ENCODE measurements at regions not wholly inside any gene's neighbourhood (a gene's known extent, or its start where the extent isn't known, plus 50 kb on each side); places are given as distances from the start of the nearest gene placed in this dataset.

GRCh38 chr12:66960704-66961690 lies 282.1 kb upstream of the GRIP1 start:
- no peak overlapping the region for H3K4me3 ChIP-seq (ENCODE audit: low read depth, low read length)
- no peak overlapping the region for H3K27ac ChIP-seq (ENCODE audit: low read depth, low read length)
- peaks cover 3% of the 10 kb centered on the region; the same call in 1 of the 2 replicates for H3K27me3 ChIP-seq (ENCODE audit: insufficient read depth, low read length)
- no peaks in the 10 kb centered on the region for H3K36me3 ChIP-seq (ENCODE audit: insufficient read depth, low read length)
- no peak overlapping the region for H2AFZ ChIP-seq (ENCODE audit: low read length, unreplicated experiment)
- H3K4me1 ChIP-seq (ENCODE audit: control insufficient read depth, insufficient read depth, low read length, unreplicated experiment), result no peaks in the 10 kb centered on the region
- H3K79me2 ChIP-seq (ENCODE audit: control insufficient read depth, insufficient read depth, low read length, unreplicated experiment), result no peaks in the 10 kb centered on the region

- no peak overlapping the region for H3K27ac ChIP-seq (ENCODE audit: low read depth, low read length)
- no peaks in the 10 kb centered on the region for H3K79me2 ChIP-seq (ENCODE audit: control insufficient read depth, insufficient read depth, low read length, unreplicated experiment)
- no peak overlapping the region for H3K4me3 ChIP-seq (ENCODE audit: low read depth, low read length)
- no peaks in the 10 kb centered on the region for H3K4me1 ChIP-seq (ENCODE audit: control insufficient read depth, insufficient read depth, low read length, unreplicated experiment)
- no peaks in the 10 kb centered on the region for H3K36me3 ChIP-seq (ENCODE audit: insufficient read depth, low read length)
- H2AFZ ChIP-seq (ENCODE audit: low read length, unreplicated experiment), result no peak overlapping the region
- peaks cover 3% of the 10 kb centered on the region; the same call in 1 of the 2 replicates for H3K27me3 ChIP-seq (ENCODE audit: insufficient read depth, low read length)
These were observed 283.4 kb upstream of the GRIP1 start for GRCh38 chr12:66962290-66962689.

GRCh38 chr12:66963901-66964300 lies 285.0 kb upstream of the GRIP1 start:
- H3K27me3 ChIP-seq (ENCODE audit: insufficient read depth, low read length), result peaks cover 3% of the 10 kb centered on the region; the same call in 1 of the 2 replicates
- no peaks in the 10 kb centered on the region for H3K79me2 ChIP-seq (ENCODE audit: control insufficient read depth, insufficient read depth, low read length, unreplicated experiment)
- H2AFZ ChIP-seq (ENCODE audit: low read length, unreplicated experiment), result no peak overlapping the region
- no peaks in the 10 kb centered on the region for H3K36me3 ChIP-seq (ENCODE audit: insufficient read depth, low read length)
- no peaks in the 10 kb centered on the region for H3K4me1 ChIP-seq (ENCODE audit: control insufficient read depth, insufficient read depth, low read length, unreplicated experiment)
- H3K27ac ChIP-seq (ENCODE audit: low read depth, low read length), result no peak overlapping the region
- H3K4me3 ChIP-seq (ENCODE audit: low read depth, low read length), result no peak overlapping the region

GRCh38 chr12:66964629-66965028 lies 285.8 kb upstream of the GRIP1 start:
- no peaks in the 10 kb centered on the region for H3K4me1 ChIP-seq (ENCODE audit: control insufficient read depth, insufficient read depth, low read length, unreplicated experiment)
- no peak overlapping the region for H3K27ac ChIP-seq (ENCODE audit: low read depth, low read length)
- H3K27me3 ChIP-seq (ENCODE audit: insufficient read depth, low read length), result peaks cover 3% of the 10 kb centered on the region; the same call in 1 of the 2 replicates
- H2AFZ ChIP-seq (ENCODE audit: low read length, unreplicated experiment), result no peak overlapping the region
- H3K4me3 ChIP-seq (ENCODE audit: low read depth, low read length), result no peak overlapping the region
- H3K79me2 ChIP-seq (ENCODE audit: control insufficient read depth, insufficient read depth, low read length, unreplicated experiment), result no peaks in the 10 kb centered on the region
- H3K36me3 ChIP-seq (ENCODE audit: insufficient read depth, low read length), result no peaks in the 10 kb centered on the region

- Histone ChIP-seq H3K4me3 (ENCODE audit: low read depth, low read length) (no peak overlapping the region), H3K4me1 (ENCODE audit: control insufficient read depth, insufficient read depth, low read length, unreplicated experiment) (no peaks in the 10 kb centered on the region), H3K27me3 (ENCODE audit: insufficient read depth, low read length) (peaks cover 3% of the 10 kb centered on the region; the same call in 1 of the 2 replicates), H2AFZ (ENCODE audit: low read length, unreplicated experiment) (no peak overlapping the region), H3K27ac (ENCODE audit: low read depth, low read length) (no peak overlapping the region), H3K36me3 (ENCODE audit: insufficient read depth, low read length) (no peaks in the 10 kb centered on the region), H3K79me2 (ENCODE audit: control insufficient read depth, insufficient read depth, low read length, unreplicated experiment) (no peaks in the 10 kb centered on the region)
These were observed 286.7 kb upstream of the GRIP1 start for GRCh38 chr12:66965621-66966020.

GRCh38 chr12:66971816-66972215 lies 292.9 kb upstream of the GRIP1 start:
- no peak overlapping the region for H3K27ac ChIP-seq (ENCODE audit: low read depth, low read length)

GRCh38 chr12:66976526-66976925 lies 292.6 kb upstream of the CAND1 start:
- no peaks in the 10 kb centered on the region for H3K36me3 ChIP-seq (ENCODE audit: insufficient read depth, low read length)
- H3K4me3 ChIP-seq (ENCODE audit: low read depth, low read length), result no peak overlapping the region
- no peak overlapping the region for H2AFZ ChIP-seq (ENCODE audit: low read length, unreplicated experiment)
- no peaks in the 10 kb centered on the region for H3K79me2 ChIP-seq (ENCODE audit: control insufficient read depth, insufficient read depth, low read length, unreplicated experiment)
- no peaks in the 10 kb centered on the region for H3K27me3 ChIP-seq (ENCODE audit: insufficient read depth, low read length)
- H3K27ac ChIP-seq (ENCODE audit: low read depth, low read length), result no peak overlapping the region
- no peaks in the 10 kb centered on the region for H3K4me1 ChIP-seq (ENCODE audit: control insufficient read depth, insufficient read depth, low read length, unreplicated experiment)

More at GRCh38 chr12:66971816-66972215, 292.9 kb upstream of the GRIP1 start:
- Histone ChIP-seq H3K36me3 (ENCODE audit: insufficient read depth, low read length) (no peaks in the 10 kb centered on the region), H3K79me2 (ENCODE audit: control insufficient read depth, insufficient read depth, low read length, unreplicated experiment) (no peaks in the 10 kb centered on the region), H3K4me1 (ENCODE audit: control insufficient read depth, insufficient read depth, low read length, unreplicated experiment) (no peaks in the 10 kb centered on the region), H3K4me3 (ENCODE audit: low read depth, low read length) (no peak overlapping the region), H2AFZ (ENCODE audit: low read length, unreplicated experiment) (no peak overlapping the region), H3K27me3 (ENCODE audit: insufficient read depth, low read length) (no peaks in the 10 kb centered on the region)

GRCh38 chr12:66978802-66979201 lies 290.4 kb upstream of the CAND1 start:
- Histone ChIP-seq H3K27ac (ENCODE audit: low read depth, low read length) (no peak overlapping the region), H3K79me2 (ENCODE audit: control insufficient read depth, insufficient read depth, low read length, unreplicated experiment) (no peaks in the 10 kb centered on the region), H3K4me1 (ENCODE audit: control insufficient read depth, insufficient read depth, low read length, unreplicated experiment) (no peaks in the 10 kb centered on the region), H2AFZ (ENCODE audit: low read length, unreplicated experiment) (no peak overlapping the region), H3K4me3 (ENCODE audit: low read depth, low read length) (no peak overlapping the region), H3K27me3 (ENCODE audit: insufficient read depth, low read length) (no peaks in the 10 kb centered on the region), H3K36me3 (ENCODE audit: insufficient read depth, low read length) (no peaks in the 10 kb centered on the region)

- H3K4me3 ChIP-seq (ENCODE audit: low read depth, low read length), result no peak overlapping the region
- H3K27me3 ChIP-seq (ENCODE audit: insufficient read depth, low read length), result no peaks in the 10 kb centered on the region
- no peaks in the 10 kb centered on the region for H3K36me3 ChIP-seq (ENCODE audit: insufficient read depth, low read length)
- no peaks in the 10 kb centered on the region for H3K79me2 ChIP-seq (ENCODE audit: control insufficient read depth, insufficient read depth, low read length, unreplicated experiment)
- H3K27ac ChIP-seq (ENCODE audit: low read depth, low read length), result no peak overlapping the region
- H2AFZ ChIP-seq (ENCODE audit: low read length, unreplicated experiment), result no peak overlapping the region
- no peaks in the 10 kb centered on the region for H3K4me1 ChIP-seq (ENCODE audit: control insufficient read depth, insufficient read depth, low read length, unreplicated experiment)
These were observed 289.9 kb upstream of the CAND1 start for GRCh38 chr12:66979251-66979650.

GRCh38 chr12:66984077-66984476 lies 285.1 kb upstream of the CAND1 start:
- Histone ChIP-seq H3K27me3 (ENCODE audit: insufficient read depth, low read length) (no peaks in the 10 kb centered on the region), H3K36me3 (ENCODE audit: insufficient read depth, low read length) (no peaks in the 10 kb centered on the region), H2AFZ (ENCODE audit: low read length, unreplicated experiment) (no peak overlapping the region), H3K79me2 (ENCODE audit: control insufficient read depth, insufficient read depth, low read length, unreplicated experiment) (no peaks in the 10 kb centered on the region), H3K27ac (ENCODE audit: low read depth, low read length) (no peak overlapping the region), H3K4me1 (ENCODE audit: control insufficient read depth, insufficient read depth, low read length, unreplicated experiment) (no peaks in the 10 kb centered on the region), H3K4me3 (ENCODE audit: low read depth, low read length) (no peak overlapping the region)

- Histone ChIP-seq H3K4me1 (ENCODE audit: control insufficient read depth, insufficient read depth, low read length, unreplicated experiment) (no peaks in the 10 kb centered on the region), H3K27me3 (ENCODE audit: insufficient read depth, low read length) (no peaks in the 10 kb centered on the region), H3K4me3 (ENCODE audit: low read depth, low read length) (no peak overlapping the region), H2AFZ (ENCODE audit: low read length, unreplicated experiment) (no peak overlapping the region), H3K36me3 (ENCODE audit: insufficient read depth, low read length) (no peaks in the 10 kb centered on the region), H3K27ac (ENCODE audit: low read depth, low read length) (no peak overlapping the region), H3K79me2 (ENCODE audit: control insufficient read depth, insufficient read depth, low read length, unreplicated experiment) (no peaks in the 10 kb centered on the region)
These were observed 284.2 kb upstream of the CAND1 start for GRCh38 chr12:66984962-66985361.

All from ACC112 (cell line).